GM12878 (cell line): ENCODE measurements at regions not wholly inside any gene's neighbourhood (a gene's known extent, or its start where the extent isn't known, plus 50 kb on each side); places are given as distances from the start of the nearest gene placed in this dataset.

Source experiments
- ATAC-seq: fragments of 200-7000 bp; cut with Tn5 transposase; 3 replicates; pipeline ENCODE4 v1.9.1; 2020; ENCODE audit warnings: mild to moderate bottlenecking, moderate library complexity
- BruUV-seq: library from RNA; stranded (reverse); fragments of 400-500 nt; replicated peaks from 2 replicates; lab custom pipeline; 2021; lab: Mats Ljungman, UMichigan
- CTCF ChIA-PET: fragments of 300-600 bp; sonication (Branson Sonifier 250); formaldehyde crosslinking; extraction: SDS; loops from one replicate; lab custom pipeline; 2021; ENCODE audit warnings: inconsistent platforms; lab: Yijun Ruan, JAX
- POLR2A ChIA-PET: fragments of 350-600 bp; formaldehyde crosslinking; extraction: SDS; loops from one replicate; lab custom pipeline; 2021; ENCODE audit warnings: inconsistent platforms; lab: Charles Lee
- RAD21 ChIA-PET: fragments of 300-600 bp; sonication (Branson Sonifier 250); formaldehyde crosslinking; loops from one replicate; lab custom pipeline; 2023; ENCODE audit warnings: antibody characterized with exemption; ENCODE audit not compliant: unreplicated experiment; lab: Charles Lee
- SMC1A ChIA-PET: fragments of 300-600 bp; sonication (Branson Sonifier 250); formaldehyde crosslinking; loops from one replicate; lab custom pipeline; 2023; ENCODE audit not compliant: unreplicated experiment, uncharacterized antibody; lab: Charles Lee
- DNase-seq: peaks from one replicate; pipeline ENCODE4 v3.0.0-alpha.2; 2011; ENCODE audit warnings: low read depth, low spot score
- FAIRE-seq: peaks from 3 replicates; lab custom pipeline; 2011; peaks lifted over from hg19 to GRCh38; lab: Jason Lieb, UNC
- H2AFZ ChIP-seq: 2 replicates; pipeline ENCODE4 v1.6.0; 2011; ENCODE audit warnings: low read depth, low read length, control low read depth; ENCODE audit not compliant: control insufficient read depth
- H3K27ac ChIP-seq: 2 replicates; pipeline ENCODE4 v1.5.1; 2011; ENCODE audit warnings: control low read depth; ENCODE audit not compliant: control insufficient read depth, insufficient read depth
- H3K27me3 ChIP-seq, 2 experiments: replicated peaks in 1 of 2; 2 replicates each; pipeline versions ENCODE4 v1.6.0 to v1.6.1; 2011; ENCODE audit warnings: low read length in 1 of 2; ENCODE audit not compliant: control insufficient read depth in 2 of 2, insufficient read depth in 2 of 2
- H3K36me3 ChIP-seq, 2 experiments: 2 replicates each; pipeline ENCODE4 v1.5.1; 2011; ENCODE audit warnings: low read length in 1 of 2; ENCODE audit not compliant: control insufficient read depth in 2 of 2, insufficient read depth in 2 of 2
- H3K4me1 ChIP-seq: 2 replicates; pipeline ENCODE4 v1.6.1; 2011; ENCODE audit warnings: mild to moderate bottlenecking, low read length, moderate library complexity, mixed read lengths; ENCODE audit not compliant: control insufficient read depth, insufficient read depth
- H3K4me2 ChIP-seq: 2 replicates; pipeline ENCODE4 v1.6.0; 2011; ENCODE audit warnings: control low read depth; ENCODE audit not compliant: control insufficient read depth, insufficient read depth
- H3K4me3 ChIP-seq: fragments of 200-600 bp; sonication (generic); 2 replicates; pipeline ENCODE4 v1.5.1; 2016
- H3K79me2 ChIP-seq: 2 replicates; pipeline ENCODE4 v1.6.0; 2011; ENCODE audit warnings: low read length; ENCODE audit not compliant: control insufficient read depth, insufficient read depth
- H3K9ac ChIP-seq: 2 replicates; pipeline ENCODE4 v1.8.0; 2011; ENCODE audit warnings: low read length, control low read depth, mixed read lengths; ENCODE audit not compliant: control insufficient read depth, insufficient read depth
- H3K9me3 ChIP-seq: replicated peaks from 3 replicates; pipeline ENCODE4 v1.5.1; 2011; ENCODE audit warnings: mild to moderate bottlenecking, low read length; ENCODE audit not compliant: control insufficient read depth, insufficient read depth
- H4K20me1 ChIP-seq: 2 replicates; pipeline ENCODE4 v1.6.0; 2011; ENCODE audit not compliant: control insufficient read depth, insufficient read depth
- ATF3 ChIP-seq: IDR thresholded peaks from 2 replicates; pipeline ENCODE4 v1.6.1; 2011; ENCODE audit warnings: low read depth, mild to moderate bottlenecking, low read length, moderate library complexity, borderline replicate concordance; ENCODE audit errors: extremely low read depth
- ATF7 ChIP-seq: fragments of 450-650 bp; IDR thresholded peaks from 2 replicates; pipeline ENCODE4 v1.6.1; 2016; ENCODE audit warnings: low read depth, mild to moderate bottlenecking
- CEBPZ ChIP-seq: fragments of 150-350 bp; IDR thresholded peaks from 2 replicates; pipeline ENCODE4 v1.6.1; 2016; ENCODE audit warnings: low read depth, low read length
- EZH2 ChIP-seq: IDR thresholded peaks from 2 replicates; pipeline ENCODE4 v1.6.1; 2012; ENCODE audit warnings: low read depth, mild to moderate bottlenecking, control low read depth, inconsistent platforms, low read length, borderline replicate concordance; ENCODE audit not compliant: control insufficient read depth
- FOS ChIP-seq: IDR thresholded peaks from 3 replicates; pipeline ENCODE4 v1.6.1; 2011; ENCODE audit warnings: borderline replicate concordance; ENCODE audit not compliant: insufficient read length; ENCODE audit errors: extremely low read depth
- NRF1 ChIP-seq: conservative IDR thresholded peaks from 2 replicates; pipeline ENCODE4 v1.6.1; 2011; ENCODE audit warnings: mild to moderate bottlenecking, low read depth, low read length, improper control_type of control experiment
- POLR2AphosphoS5 ChIP-seq: IDR thresholded peaks from 2 replicates; pipeline ENCODE4 v1.6.1; 2011; ENCODE audit warnings: mild to moderate bottlenecking, low read length, inconsistent platforms
- RAD21 ChIP-seq: IDR thresholded peaks from 2 replicates; pipeline ENCODE4 v1.6.1; 2011; ENCODE audit warnings: mild to moderate bottlenecking, low read depth, low read length, moderate library complexity; ENCODE audit not compliant: insufficient read depth
- SP1 ChIP-seq: IDR thresholded peaks from one replicate; pipeline ENCODE4 v1.6.1; 2011; ENCODE audit warnings: low read depth, low read length
- STAT1 ChIP-seq: fragments of 450-650 bp; conservative IDR thresholded peaks from 2 replicates; pipeline ENCODE4 v1.6.1; 2014; ENCODE audit warnings: antibody characterized with exemption, mild to moderate bottlenecking
- YY1 ChIP-seq: IDR thresholded peaks from 2 replicates; pipeline ENCODE4 v1.6.1; 2011; ENCODE audit warnings: low read depth, mild to moderate bottlenecking, low read length
- ZZZ3 ChIP-seq: IDR thresholded peaks from 2 replicates; pipeline ENCODE4 v1.6.1; 2011; ENCODE audit warnings: low read depth; ENCODE audit not compliant: control insufficient read depth, insufficient read length
- WGBS: methylation state at CpG from one replicate; pipeline ENCODE4 v1.1.6; 2016; ENCODE audit warnings: low lambda C conversion rate; ENCODE audit not compliant: insufficient replicate concordance, insufficient coverage; ENCODE audit errors: missing lambda C conversion rate; 5-methylcytosine and 5-hydroxymethylcytosine counted together
- in situ Hi-C: fragments of 300-500 bp; cut with MboI; formaldehyde crosslinking; loops from 9 replicates; pipeline ENCODE4 v1.14.3; 2018; ENCODE audit warnings: mixed read lengths
- intact Hi-C: fragments of 100-400 bp; cut with micrococcal nuclease; formaldehyde crosslinking; loops from one replicate; pipeline ENCODE4 v1.14.2; 2022; ENCODE audit not compliant: unreplicated experiment
- TF ChIP-seq, protein P1 (sequence below): fragments of 450-650 bp; IDR thresholded peaks from 2 replicates; pipeline ENCODE4 v1.6.1; 2017; ENCODE audit warnings: mild to moderate bottlenecking

DNA sequence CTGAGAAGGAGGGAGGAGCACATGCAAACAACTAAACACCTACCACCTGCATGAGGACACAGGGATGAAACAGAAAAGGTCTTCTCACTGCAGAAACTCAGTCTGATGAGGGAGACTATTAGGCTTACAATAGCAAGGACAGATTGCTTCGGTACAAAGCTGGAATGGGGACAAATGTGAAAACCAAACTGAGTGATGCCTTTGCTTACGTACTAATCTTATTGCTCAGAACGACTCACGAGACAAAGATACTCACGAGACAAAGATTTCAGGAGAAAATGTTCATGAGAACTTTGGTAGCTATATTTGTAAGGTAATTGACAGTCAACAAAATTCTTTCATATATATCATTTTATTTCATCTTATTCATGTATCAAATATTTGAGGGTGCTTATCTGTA, 71.9 kb upstream of the TAF1L start:
- 17% methylated on average over 5 of the region's 5 CpGs for WGBS

GRCh38 chr9:32708480-32709150, 73.1 kb upstream of the TAF1L start:
- BruUV-seq, result no TSS peak
- Histone ChIP-seq H3K27me3 (no peaks in the 10 kb centered on the region), H4K20me1 (no peaks in the 10 kb centered on the region), H3K36me3 (no peaks in the 10 kb centered on the region), H3K27ac (no peak overlapping the region), H3K9ac (no peak overlapping the region), H3K4me3 (no peak overlapping the region), H3K79me2 (no peaks in the 10 kb centered on the region), H3K9me3 (no peaks in the 10 kb centered on the region), H3K4me1 (no peaks in the 10 kb centered on the region), H3K4me2 (no peak overlapping the region), H2AFZ (no peak overlapping the region)
- ChIA-PET CTCF (interaction anchor here (1.4 kb wide), 1 partner anchor 117 kb away, joined by 3 read pairs; no protein-coding TSS in a partner anchor), RAD21 (no interaction called here), POLR2A (no interaction called here), SMC1A (no interaction called here)
- FAIRE-seq (no peak), DNase-seq (no peak), ATAC-seq (no peak)
- WGBS, result 12% methylated on average over 3 of the region's 3 CpGs
- intact Hi-C loops (no loop called here), in situ Hi-C loops (no loop called here)
- no peak for TF ChIP-seq CEBPZ
- TF ChIP-seq YY1, result no peak
- no peak for TF ChIP-seq ZZZ3
- TF ChIP-seq STAT1, result no peak
- TF ChIP-seq, protein P1, sequence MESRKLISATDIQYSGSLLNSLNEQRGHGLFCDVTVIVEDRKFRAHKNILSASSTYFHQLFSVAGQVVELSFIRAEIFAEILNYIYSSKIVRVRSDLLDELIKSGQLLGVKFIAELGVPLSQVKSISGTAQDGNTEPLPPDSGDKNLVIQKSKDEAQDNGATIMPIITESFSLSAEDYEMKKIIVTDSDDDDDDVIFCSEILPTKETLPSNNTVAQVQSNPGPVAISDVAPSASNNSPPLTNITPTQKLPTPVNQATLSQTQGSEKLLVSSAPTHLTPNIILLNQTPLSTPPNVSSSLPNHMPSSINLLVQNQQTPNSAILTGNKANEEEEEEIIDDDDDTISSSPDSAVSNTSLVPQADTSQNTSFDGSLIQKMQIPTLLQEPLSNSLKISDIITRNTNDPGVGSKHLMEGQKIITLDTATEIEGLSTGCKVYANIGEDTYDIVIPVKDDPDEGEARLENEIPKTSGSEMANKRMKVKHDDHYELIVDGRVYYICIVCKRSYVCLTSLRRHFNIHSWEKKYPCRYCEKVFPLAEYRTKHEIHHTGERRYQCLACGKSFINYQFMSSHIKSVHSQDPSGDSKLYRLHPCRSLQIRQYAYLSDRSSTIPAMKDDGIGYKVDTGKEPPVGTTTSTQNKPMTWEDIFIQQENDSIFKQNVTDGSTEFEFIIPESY, result no peak
- no peak for TF ChIP-seq RAD21
- TF ChIP-seq SP1, result no peak

More for the DNA sequence above, 71.9 kb upstream of the TAF1L start:
- SMC1A ChIA-PET, result interaction anchor here (0.9 kb wide), 1 partner anchor 10 kb away, joined by 3 read pairs; no protein-coding TSS in a partner anchor
- H3K4me2 ChIP-seq, result no peak overlapping the region
- POLR2A ChIA-PET, result no interaction called here
- FAIRE-seq, result no peak
- no peak overlapping the region for H3K4me3 ChIP-seq
- no peak for ATAC-seq
- BruUV-seq, result no TSS peak
- in situ Hi-C loops (no loop called here), intact Hi-C loops (no loop called here)
- TF ChIP-seq NRF1 (no peak), SP1 (no peak), ATF7 (no peak), ATF3 (no peak), EZH2 (no peak), FOS (no peak), POLR2AphosphoS5 (no peak)
- no peaks in the 10 kb centered on the region for H3K9me3 ChIP-seq
- no peaks in the 10 kb centered on the region for H3K27me3 ChIP-seq
- no peaks in the 10 kb centered on the region for H3K36me3 ChIP-seq
- RAD21 ChIA-PET, result no interaction called here
- no peak overlapping the region for H3K9ac ChIP-seq
- H3K27ac ChIP-seq, result no peak overlapping the region
- no peak for DNase-seq
- CTCF ChIA-PET, result interaction anchor here (0.9 to 1.4 kb wide), 2 partner anchors 11 to 116 kb away, joined by 3 read pairs; no protein-coding TSS in a partner anchor
- H2AFZ ChIP-seq, result no peak overlapping the region
- no peaks in the 10 kb centered on the region for H3K4me1 ChIP-seq
- H4K20me1 ChIP-seq, result no peaks in the 10 kb centered on the region
- no peaks in the 10 kb centered on the region for H3K79me2 ChIP-seq
